ENCODE measurements at regions not wholly inside any gene's neighbourhood (a gene's known extent, or its start where the extent isn't known, plus 50 kb on each side); places are given as distances from the start of the nearest gene placed in this dataset.
A peak's percentile ranks its signal among the peaks of the same experiment; 100 is the strongest.

- Histone ChIP-seq H3K27me3 (no peaks in the 10 kb centered on the region), H3K36me3 (replicated peaks in 1 of 2; ENCODE audit: insufficient read depth in 1 of 2, low read depth in 2 of 2) (no peaks in the 10 kb centered on the region), H3K4me3 (no peak overlapping the region), H3K9me3 (no peaks in the 10 kb centered on the region), H3K4me1 (peaks cover 6% of the 10 kb centered on the region), H3K27ac (no peak overlapping the region)
- 5 to 8% methylated on average over 12 of the region's 12 CpGs for WGBS, 2 donors
- DNase-seq (peak in 3 of 4 donors; percentile 20 to 38 (median 25)), ATAC-seq (peak; percentile 38)
- intact Hi-C loops (cut with DNase I) = no loop called here
- no peak for TF ChIP-seq CTCF (IDR thresholded peaks at IDR 0.05)
- TF ChIP-seq POLR2A (IDR thresholded peaks at IDR 0.05) = no peak
Observed at GRCh38 chr2:221104361-221104811, 467.7 kb downstream of the EPHA4 start.

GRCh38 chr2:221106241-221106640, 465.9 kb downstream of the EPHA4 start:
- no peaks in the 10 kb centered on the region for H3K9me3 ChIP-seq
- ATAC-seq (no peak), DNase-seq (no peak)
- no peak for TF ChIP-seq POLR2A (IDR thresholded peaks at IDR 0.05)
- no peak for TF ChIP-seq CTCF (IDR thresholded peaks at IDR 0.05)
- WGBS, 2 donors = 81 to 89% methylated on average over 3 of the region's 3 CpGs
- no peak overlapping the region for H3K27ac ChIP-seq
- H3K36me3 ChIP-seq (replicated peaks in 1 of 2; ENCODE audit: insufficient read depth in 1 of 2, low read depth in 2 of 2) = no peaks in the 10 kb centered on the region
- peaks cover 6% of the 10 kb centered on the region for H3K4me1 ChIP-seq
- intact Hi-C loops (cut with DNase I) = no loop called here
- H3K4me3 ChIP-seq = no peak overlapping the region
- no peaks in the 10 kb centered on the region for H3K27me3 ChIP-seq

DNA sequence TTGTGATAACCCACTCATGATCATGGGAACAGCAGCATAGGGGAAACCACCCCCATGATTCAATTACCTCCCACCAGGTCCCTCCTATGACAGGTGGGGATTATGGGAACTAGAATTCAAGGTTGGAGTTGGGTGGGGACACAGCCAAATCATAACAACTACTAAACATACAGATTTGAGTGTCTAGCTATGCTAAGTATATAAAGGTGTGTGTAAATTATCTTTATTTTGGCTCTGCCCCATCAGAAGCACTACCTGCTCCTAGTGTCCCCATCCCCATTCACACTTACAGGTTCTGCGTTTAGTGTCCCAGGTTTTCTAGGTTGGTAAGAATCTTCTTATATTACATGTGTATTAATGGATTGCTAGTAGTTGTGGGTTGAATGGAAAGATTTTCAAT, 464.7 kb downstream of the EPHA4 start:
- H3K4me1 ChIP-seq = peaks cover 6% of the 10 kb centered on the region
- H3K4me3 ChIP-seq = no peak overlapping the region
- intact Hi-C loops (cut with DNase I) = no loop called here
- WGBS, 2 donors = 77 to 87% methylated on average over 1 of the region's 1 CpG
- H3K27me3 ChIP-seq = no peaks in the 10 kb centered on the region
- H3K27ac ChIP-seq = no peak overlapping the region
- TF ChIP-seq POLR2A (IDR thresholded peaks at IDR 0.05) (no peak), CTCF (IDR thresholded peaks at IDR 0.05) (no peak)
- DNase-seq = no peak
- ATAC-seq = no peak
- no peaks in the 10 kb centered on the region for H3K9me3 ChIP-seq
- no peaks in the 10 kb centered on the region for H3K36me3 ChIP-seq (replicated peaks in 1 of 2; ENCODE audit: insufficient read depth in 1 of 2, low read depth in 2 of 2)

DNA sequence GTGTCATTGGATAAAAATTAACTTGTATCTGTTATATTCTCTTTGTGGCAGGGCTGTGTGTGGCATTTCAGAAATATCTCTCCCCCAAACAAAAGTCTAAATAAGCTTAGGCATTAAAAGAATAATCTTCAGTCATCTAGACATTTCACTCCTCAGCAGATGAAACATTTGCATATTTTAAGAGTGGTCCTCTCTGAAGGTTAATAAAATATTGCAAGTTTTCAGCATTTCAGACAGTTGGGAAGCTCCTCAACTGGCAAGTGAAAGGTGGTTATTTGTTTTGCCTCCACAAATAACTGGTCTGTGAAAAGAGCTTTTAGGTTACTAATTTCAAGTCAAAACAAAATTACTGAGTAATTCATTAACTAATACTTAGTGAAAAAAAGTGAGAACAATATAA, 462.6 kb downstream of the EPHA4 start:
- no peak overlapping the region for H3K4me3 ChIP-seq
- H3K27me3 ChIP-seq = no peaks in the 10 kb centered on the region
- DNase-seq (no peak), ATAC-seq (no peak)
- H3K27ac ChIP-seq = no peak overlapping the region
- intact Hi-C loops (cut with DNase I) = no loop called here
- peaks cover under 1% of the 10 kb centered on the region for H3K4me1 ChIP-seq
- no peaks in the 10 kb centered on the region for H3K36me3 ChIP-seq (replicated peaks in 1 of 2; ENCODE audit: insufficient read depth in 1 of 2, low read depth in 2 of 2)
- TF ChIP-seq CTCF (IDR thresholded peaks at IDR 0.05) = no peak
- no peak for TF ChIP-seq POLR2A (IDR thresholded peaks at IDR 0.05)
- H3K9me3 ChIP-seq = no peaks in the 10 kb centered on the region

DNA sequence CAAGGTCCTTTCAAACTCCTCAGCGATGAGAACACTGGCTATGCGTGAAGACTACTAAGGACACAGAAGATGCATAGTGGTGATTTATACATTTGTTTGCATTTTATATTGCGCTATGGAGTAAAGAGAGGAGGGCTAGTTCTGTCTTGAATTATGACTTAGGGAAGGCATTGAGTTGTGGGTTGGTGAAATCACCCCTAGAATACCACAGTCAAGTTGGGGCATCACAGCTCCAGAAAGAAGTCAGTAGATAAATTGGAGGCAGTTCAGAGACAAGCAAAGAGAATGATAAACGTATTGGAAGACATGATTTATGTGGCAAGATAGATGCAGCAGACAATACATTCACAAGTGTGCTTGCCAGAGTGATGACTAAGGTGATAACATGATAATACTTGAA, 460.4 kb downstream of the EPHA4 start:
- ATAC-seq (no peak), DNase-seq (no peak)
- intact Hi-C loops (cut with DNase I) = no loop called here
- no peak overlapping the region for H3K4me3 ChIP-seq
- no peaks in the 10 kb centered on the region for H3K4me1 ChIP-seq
- no peaks in the 10 kb centered on the region for H3K36me3 ChIP-seq (replicated peaks in 1 of 2; ENCODE audit: insufficient read depth in 1 of 2, low read depth in 2 of 2)
- 65 to 69% methylated on average over 4 of the region's 4 CpGs for WGBS, 2 donors
- H3K27ac ChIP-seq = no peak overlapping the region
- no peaks in the 10 kb centered on the region for H3K27me3 ChIP-seq
- no peaks in the 10 kb centered on the region for H3K9me3 ChIP-seq
- TF ChIP-seq POLR2A (IDR thresholded peaks at IDR 0.05) (no peak), CTCF (IDR thresholded peaks at IDR 0.05) (no peak)

Data from body of pancreas (tissue), 4 donors.